ENCODE measurements at regions not wholly inside any gene's neighbourhood (a gene's known extent, or its start where the extent isn't known, plus 50 kb on each side); places are given as distances from the start of the nearest gene placed in this dataset.
"Not testable (repeated sequence)": the region's sequence is repeated elsewhere in the genome, so short reads cannot be mapped to it uniquely, and the experiment has no call there.

DNA sequence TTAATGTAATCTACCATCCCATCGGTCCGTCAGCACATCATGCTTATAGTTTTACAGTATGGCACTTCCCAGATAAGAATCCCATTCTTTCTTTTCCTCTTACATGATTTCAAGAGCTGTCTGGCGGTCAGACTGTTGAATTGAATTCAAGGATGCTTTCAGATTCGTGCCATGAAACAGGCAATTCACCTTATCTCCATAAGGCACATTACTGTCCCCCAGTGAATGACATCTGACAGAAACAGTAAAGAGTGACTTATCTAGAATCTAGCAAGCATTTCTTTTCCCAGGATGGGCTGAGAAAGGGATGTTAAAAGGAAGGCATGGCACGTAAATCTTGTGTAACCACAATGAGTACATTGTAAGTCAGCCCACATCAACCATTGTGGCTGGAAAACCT, 61.1 kb upstream of the SEM1 start:
- DNase-seq, result no peak

DNA sequence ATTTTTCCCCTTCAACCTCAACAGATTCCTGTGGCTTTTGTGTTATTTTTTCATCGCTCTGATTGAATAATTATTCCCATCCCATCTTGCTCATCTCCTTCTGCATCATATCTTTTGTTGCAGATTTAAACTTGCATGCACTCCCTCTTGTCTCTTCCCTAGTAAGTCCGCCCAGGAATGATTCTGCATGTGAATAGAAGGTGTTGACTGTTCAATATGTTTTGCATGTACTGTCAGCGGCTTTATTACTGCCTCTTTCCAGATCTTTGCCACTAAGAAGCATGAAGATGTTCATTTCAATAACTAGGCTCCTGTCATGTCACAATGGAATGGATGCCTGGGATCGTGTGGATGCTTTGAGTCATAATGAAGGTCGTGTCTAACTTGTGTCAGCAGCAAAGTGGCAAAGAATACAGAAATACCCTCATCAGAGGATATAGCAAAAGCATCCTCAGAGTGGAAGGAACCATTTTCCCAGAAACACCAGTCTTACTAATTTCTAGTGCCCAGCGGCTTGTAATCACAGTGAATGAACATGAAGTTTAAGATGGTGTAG, 62.6 kb upstream of the SEM1 start:
- no peak for DNase-seq

DNA sequence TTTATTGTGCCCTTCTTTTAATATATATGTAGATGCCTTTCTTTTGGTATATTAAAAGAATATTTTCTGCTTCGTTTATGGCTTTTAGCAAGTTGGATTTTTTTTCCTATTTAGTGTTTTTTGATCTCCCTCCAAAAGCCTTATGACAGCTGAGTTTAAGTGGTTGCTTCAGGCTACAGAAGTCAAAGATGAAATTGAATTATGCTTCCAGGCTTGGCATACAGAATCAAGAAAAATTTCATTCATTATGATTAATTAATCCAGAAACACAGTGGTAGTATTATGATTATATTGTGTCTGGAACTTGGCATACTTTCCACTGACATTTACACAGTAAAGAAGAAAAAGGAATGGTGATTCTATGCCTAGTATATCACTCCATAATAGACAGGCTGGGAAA, 63.8 kb upstream of the SEM1 start:
- DNase-seq, result no peak

DNA sequence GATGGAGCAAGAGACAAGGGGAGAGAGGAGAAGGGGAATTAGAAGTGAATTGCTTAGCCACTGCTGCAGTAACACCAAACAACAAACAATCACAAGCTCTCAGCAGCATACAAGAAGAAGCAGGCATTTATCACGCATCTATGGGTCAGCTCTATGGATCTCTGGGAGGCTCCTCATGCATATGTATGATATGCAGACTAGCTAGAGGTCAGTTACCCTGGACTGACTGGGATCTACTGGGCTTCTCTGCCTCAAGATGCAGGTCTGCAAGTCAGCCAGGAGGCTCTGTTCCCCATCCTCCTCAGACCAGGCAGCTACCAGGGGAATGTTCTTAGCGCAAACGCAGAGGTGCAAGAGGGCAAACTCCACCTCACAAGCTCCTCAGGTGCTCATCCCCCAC, 64.7 kb upstream of the SEM1 start:
- DNase-seq, result no peak

DNA sequence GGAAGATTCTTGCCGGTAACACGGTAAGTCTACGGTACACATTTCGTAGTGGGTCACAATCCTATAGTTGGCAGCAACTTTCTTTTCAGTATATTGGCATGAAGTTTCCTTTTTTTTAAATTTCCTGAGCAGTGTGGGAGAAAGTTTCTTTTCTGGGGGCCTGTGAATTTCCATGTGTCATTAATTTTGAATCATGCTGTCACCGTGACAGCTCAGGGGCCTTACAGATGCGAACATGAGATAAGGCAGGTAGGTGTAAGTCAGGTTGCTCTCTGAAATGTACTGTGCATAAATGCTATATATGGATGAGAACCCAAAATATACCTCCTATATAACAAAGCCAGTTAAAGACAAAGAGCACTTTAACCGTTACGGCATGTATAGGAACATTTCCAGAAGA, 65.4 kb upstream of the SEM1 start:
- DNase-seq, result no peak

DNA sequence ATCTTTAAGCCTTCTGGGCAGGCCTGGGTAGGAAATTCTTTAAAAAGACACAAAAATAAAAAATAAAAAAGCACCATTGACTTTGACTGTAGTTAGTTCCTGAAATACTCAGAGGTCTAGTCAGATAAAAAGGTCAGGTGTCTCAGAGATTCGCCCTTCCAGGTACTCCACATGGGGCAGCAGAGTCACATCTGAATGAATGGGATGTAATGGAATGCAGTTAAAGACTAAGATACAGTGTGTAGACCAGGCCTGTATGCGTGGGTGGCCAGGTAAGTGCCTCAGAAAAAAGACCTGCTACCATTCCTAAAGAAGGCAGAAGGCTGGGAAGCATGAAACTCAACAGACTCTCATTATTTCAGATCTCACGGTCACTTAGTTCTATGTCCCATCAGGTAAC, 68.6 kb upstream of the SEM1 start:
- DNase-seq, result no peak

DNA sequence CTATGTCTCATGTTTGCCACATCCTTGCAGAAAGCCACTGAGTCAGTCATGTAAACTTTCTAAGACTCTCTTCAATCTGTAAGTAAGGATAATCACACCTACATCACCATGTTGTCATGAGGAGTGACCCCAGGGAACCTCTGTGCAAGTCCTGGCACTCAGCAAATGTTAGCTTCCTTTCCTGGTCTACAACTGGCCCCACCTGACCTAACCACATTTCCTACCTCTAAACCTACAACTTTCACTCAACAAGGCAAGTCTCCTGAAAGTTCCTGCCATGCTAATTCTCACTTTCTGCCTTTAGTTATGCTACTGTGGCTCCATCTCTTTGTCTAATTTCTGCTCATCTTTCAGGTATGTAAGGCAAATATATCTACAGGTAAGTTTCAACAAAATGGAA, 72.3 kb upstream of the SEM1 start:
- no peak for DNase-seq

DNA sequence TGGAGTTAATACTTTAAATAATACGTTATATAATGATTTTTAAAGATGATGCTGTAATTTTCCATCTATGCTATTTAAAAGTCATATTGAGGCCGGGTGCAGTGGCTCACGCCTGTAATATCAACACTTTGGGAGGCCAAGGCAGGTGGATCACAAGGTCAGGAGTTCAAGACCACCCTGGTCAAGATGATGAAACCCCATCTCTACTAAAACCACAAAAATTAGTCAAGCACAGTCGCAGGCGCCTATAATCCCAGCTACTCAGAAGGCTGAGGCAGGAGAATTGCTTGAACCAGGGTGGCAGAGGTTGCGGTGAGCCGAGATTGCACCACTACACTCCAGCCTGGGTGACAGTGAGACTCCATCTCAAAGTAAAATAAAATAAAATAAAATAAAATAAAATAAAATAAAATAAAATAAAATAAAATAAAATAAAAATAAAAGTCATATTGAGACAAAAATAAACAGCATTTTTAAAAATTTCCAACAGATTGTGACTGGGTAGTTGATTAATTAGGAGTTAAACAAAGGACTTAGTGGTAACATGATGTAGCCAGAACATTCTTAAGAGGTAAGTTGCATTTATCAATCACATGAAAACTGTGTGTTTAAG, 73.1 kb upstream of the SEM1 start:
- not testable (repeated sequence) for DNase-seq

DNA sequence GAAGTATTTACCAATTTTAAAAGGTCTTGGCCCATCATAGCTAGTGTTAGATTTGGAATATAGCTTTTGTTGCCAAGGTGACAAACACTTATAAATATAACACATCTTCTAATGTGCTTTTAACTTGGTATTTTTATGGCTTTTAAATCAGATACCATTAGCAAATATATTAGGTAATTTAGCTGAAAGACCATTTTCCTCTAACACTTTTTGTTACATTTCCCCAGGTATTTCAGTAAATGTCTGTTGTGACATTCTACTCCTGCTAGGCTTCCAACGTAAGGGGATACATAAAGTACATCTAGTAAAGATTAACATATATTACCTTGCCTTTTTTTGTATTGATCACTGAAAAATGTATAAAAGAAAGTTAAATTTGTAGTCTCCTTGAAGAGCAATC, 75.0 kb upstream of the SEM1 start:
- DNase-seq, result no peak

DNA sequence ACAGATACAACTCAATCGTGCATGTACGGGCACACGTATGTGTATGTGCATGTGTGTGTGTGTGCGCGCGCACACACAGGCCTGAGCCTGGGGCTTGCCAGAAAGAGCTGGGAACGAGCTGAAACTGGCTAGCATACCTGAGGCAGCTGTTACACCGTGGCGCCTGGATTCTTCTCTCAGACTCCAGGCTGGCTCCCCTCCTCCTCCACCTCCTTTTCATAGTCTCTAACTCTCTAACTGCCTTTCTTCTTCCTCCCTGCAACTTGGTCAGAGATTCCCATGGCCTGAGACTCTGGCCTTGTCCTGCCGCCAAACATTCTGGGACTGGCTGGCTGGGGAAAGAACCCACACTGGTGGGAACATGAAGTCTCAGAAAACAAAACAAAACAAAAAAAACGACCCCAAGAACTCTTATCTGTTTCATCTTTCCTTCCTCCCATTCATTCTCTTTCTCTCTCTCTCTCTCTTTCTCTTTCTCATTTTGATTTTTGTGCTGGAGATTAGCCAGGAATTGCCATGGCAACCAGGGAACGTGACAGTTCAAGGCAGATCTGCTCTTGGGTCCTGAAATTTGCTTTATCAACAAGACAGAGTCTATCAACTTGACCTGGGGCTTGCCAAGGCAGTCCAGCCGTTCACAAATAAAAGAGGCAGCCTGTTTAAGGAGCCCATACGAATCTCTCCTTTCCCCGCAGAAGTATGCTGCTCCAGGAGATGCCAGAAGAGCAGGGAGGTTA, 76.8 kb upstream of the SEM1 start:
- no peak for DNase-seq

DNA sequence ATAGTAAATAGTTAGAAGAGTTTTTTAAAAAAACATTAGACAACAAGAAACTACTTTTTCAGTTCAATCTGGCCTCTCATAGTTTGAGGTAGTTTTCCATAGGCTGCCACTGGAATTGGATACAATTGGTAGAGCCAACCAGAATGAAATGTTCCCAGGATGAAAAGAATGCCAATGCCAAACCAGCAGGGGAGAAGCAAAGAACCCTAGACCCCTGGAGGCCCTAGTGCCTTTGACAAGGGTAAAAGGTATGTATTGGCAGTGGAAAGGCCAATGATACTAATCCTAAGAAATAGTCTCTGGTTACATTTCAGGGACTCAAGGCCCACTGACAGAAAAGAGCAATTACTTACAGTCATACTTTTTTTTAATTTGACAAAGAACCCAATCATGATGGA, 77.4 kb upstream of the SEM1 start:
- DNase-seq, result no peak

DNA sequence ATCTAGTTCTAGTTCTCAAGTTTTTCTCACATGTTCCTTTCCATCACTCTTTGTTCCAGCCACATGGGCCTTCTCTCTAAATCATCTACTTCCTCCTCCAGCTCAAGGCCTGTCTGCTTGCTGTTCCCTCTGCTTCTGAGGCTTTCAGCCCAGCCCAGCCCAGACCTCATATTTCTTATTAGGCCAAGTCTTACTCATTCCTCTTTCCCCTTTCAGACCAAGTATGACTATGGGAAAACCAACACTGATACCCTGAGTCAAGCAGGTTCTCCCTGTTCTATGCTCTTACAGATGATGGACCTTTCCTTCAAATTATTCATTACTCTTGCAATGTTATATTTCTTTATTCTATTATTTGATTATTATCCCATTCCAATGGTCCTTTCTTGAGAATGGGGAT, 80.3 kb upstream of the SEM1 start:
- DNase-seq, result no peak

DNA sequence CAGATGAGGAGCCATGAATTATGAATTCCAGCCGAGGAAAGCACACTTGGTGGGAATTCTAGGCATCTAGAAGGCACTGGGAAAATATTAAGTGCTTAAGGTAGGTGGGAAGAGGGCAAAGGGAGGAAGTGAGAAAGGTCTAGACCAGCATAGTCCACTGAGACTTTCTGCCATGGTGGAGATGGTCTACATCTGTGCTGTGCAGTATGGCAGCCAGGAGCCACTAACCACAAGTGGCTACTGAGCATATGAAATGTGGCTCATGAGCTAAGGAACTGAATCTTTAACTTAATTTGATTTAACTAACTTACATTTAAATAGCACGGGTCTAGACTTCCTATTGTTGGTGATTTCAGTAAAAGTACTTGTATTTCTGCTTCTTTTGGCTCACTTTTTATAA, 82.5 kb upstream of the SEM1 start:
- no peak for DNase-seq

DNA sequence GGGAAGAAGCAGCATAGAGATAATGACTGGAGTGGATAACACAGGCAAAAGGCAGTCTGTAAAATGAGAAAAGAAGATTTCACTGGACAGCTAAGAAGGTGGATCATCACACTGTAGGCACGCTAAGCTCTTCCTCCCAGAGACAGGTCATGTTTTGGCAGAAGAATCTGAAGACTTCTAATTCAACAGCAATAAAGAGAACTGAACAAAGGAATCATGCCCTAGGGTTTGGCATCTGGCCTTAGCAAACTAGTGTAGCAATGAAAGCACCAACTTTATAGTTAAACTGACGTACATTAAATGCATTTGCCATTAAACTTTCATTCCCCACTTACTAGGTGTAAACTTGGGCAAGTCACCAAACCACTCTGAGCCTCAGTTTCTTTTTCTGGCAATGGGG, 84.4 kb upstream of the SEM1 start:
- DNase-seq, result no peak

DNA sequence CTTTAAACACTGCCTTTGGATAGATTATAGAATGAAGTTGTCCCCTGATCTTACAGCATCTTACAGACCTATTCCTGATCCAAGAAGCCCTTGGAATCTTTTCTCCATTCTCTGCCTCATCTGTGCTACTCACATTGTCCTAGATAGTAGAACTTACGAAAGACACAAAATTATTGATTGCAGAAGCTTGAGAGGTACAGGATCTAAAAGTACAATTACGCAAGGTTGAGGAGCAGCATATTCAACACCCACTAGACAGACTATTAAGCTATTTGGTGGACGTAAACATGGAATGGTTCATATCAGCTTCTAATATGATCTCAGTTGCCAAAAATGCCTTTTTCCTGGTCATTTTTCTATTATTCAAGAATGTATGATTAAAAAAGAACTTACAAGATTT, 90.5 kb upstream of the SEM1 start:
- DNase-seq, result no peak

DNA sequence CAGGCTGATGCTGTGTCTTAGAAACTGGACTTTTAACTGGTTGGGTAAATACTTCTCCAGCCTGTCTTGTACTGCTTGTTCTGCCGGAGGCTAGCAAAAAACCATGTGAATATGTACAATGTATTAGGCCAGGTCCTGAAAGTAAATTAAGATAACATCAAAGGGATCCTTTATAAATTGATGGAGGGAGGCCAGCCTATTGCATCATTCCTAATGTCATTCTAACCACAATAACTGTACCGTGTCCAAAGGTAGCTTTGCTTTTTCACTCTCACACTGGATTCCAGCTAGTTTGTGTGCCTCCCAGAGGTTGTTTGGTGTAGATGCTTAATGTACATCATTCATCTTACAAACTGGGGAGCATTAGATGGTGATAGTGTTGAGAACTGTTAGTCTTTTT, 91.2 kb upstream of the SEM1 start:
- no peak for DNase-seq

DNA sequence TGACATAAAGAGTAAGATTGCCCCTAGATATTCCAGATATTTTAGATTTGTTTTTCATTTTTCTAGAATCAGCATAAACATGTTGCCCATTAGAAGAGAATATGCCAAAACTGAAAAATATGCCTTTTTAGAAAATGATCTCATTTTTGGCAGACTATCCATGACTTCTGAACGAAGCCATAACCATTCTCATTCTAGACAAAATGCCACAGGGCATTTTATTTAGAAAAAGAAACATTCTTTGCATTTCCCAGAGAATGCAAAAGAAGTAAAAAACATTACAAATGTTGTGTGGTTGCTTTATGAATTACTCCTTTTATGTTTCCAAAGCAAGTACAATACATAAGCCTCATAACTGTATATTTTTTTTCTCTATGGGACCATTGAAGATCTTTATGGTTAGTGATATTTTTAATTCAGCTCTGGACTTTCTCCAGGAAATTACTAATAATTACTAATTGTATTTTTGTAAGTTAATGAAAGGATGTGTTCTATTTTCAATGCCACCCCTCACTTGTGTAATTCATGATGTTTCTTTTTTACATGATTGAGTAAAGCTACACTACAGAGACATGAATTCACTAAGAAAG, 109.6 kb upstream of the SEM1 start:
- no peak for DNase-seq

DNA sequence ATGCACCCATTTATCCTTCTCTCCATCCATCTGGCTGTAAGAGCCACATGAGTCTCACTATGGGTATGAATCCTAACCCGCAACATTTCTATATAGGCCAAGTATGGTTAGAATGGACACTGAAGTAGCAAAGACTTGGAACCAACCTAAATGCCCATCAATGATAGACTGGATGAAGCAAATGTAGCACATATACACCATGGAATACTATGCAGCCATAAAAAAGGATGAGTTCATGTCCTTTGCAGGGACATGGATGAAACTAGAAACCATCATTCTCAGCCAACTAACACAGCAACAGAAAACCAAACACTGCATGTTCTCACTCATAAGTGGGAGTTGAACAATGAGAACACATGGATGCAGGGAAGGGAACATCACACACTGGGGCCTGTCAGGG, 111.5 kb upstream of the SEM1 start:
- DNase-seq, result not testable (repeated sequence)

DNA sequence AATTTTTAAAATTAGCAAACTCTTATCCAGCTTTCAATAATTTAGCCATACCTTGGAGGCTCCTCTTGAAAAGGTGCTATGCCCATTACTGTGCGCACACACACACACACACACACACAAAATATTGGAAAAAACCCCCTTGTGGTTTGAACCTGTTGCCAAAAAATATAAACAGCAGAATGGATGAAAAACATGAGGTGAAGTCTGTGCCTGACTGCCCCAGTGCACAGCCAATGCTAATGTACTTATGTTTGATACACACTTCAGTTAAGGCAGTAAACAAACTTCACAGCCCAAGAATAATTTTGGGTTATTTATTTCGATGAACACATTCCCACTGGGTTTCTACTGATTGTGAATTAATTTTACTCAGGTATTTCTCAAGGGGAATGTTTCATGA, 113.2 kb upstream of the SEM1 start:
- no peak for DNase-seq

DNA sequence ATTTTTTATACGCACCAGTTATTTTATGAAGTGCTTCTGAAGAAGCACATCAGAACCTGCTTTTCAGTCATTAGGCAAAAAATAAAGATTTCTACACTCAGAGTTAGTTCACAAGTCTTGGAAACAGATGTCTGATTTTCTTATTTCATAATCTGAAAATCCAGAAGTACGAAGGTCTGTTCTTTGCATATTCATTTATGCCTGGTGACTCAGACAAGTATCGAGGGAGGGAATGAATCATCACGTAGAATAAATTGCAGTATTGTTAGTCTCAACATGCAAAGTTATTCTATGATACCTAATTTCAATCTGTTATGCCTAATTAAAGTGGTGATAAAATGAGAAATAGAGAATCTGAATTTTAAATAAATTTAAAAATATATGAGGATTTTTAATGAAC, 113.6 kb upstream of the SEM1 start:
- peak; percentile 17 for DNase-seq

DNA sequence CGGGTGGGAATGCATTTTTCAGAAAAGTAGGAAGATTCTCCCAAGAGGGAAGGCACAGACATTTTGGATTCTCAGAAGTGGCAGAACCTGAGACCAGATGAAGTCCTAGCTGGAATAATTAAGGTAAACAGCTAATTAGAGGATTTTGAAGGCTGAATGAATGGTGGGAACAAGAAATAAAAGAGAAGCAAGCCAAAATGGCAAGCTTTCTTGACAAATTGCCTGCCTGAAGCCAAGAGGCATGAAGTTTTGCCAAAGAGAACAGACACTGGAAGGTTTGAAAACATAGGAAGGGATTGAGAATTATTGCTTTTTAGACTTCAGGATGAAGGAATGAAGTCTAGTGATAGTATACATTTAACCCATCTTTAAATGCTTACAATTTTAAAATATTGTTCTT, 115.0 kb upstream of the SEM1 start:
- no peak for DNase-seq

DNA sequence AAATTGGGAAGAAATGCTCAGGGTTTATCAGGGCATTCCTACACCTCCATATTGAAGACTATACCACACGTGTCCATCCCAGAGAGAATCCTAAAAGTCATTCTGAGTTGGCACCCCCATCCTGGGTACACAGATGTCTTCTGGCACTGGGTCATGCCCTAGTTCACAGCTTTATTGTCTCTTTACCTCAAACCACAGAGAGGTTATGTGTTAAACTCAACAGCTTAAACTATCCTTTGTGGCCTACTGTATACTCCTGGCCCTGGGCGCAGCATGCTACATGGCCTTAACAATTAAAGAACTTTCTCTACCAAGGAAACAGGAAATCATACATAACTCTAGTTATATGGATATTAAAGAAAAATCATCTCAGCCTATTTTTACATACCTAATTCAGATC, 115.6 kb upstream of the SEM1 start:
- DNase-seq, result no peak

DNA sequence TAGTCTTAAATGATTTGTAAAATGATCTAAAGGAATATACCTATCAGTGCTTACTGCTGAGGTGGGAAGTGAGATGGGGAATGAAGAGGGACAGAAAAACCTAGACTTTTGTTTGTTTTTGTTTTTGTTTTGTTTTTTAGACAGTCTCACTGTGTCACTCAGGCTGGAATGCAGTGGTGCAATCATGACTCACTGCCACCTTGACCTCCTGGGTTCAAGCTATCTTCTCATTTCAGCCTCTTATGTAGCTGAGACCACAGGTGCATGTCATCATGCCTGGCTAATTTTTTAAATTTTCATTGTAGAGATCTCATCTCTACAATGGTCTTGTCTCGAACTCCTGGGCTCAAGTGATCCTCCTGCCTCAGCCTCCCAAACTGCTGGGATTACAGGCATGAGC, 116.4 kb upstream of the SEM1 start:
- no peak for DNase-seq

DNA sequence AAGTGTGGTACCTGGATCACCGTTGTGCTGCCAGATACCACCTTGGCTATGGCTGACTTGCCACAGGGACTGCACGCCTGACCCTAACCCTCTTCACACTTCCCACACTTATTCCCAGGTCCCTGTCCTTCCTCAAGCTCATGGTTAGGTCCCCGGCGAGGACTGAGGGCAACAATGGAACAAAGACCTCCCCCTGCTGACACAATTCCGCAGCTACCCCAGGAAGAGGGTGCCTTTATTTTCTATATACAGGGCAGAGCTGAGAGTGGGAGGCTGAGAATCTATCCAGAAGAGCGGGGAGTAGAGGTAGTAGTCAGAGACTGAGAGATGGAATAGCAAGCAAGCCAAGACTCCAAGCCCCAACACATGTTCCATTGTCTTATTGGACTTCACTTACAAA, 118.1 kb upstream of the SEM1 start:
- DNase-seq, result no peak

DNA sequence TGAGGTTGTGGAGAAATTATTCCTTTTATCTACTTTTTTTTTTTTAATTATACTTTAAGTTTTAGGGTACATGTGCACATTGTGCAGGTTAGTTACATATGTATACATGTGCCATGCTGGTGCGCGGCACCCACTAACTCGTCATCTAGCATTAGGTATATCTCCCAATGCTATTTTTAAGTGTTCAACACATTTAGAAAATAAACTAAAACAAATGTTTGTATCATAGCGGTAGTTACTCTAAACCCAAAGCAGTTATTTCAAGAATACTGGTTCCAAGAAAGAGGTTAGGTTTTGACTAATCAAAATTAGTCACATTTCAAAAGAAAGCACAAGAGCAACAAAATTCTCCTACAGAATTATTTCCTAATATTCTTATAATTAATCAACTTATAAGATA, 119.5 kb upstream of the SEM1 start:
- not testable (repeated sequence) for DNase-seq
